ENCODE measurements at regions not wholly inside any gene's neighbourhood (a gene's known extent, or its start where the extent isn't known, plus 50 kb on each side); places are given as distances from the start of the nearest gene placed in this dataset.
A peak's percentile ranks its signal among the peaks of the same experiment; 100 is the strongest.

DNA sequence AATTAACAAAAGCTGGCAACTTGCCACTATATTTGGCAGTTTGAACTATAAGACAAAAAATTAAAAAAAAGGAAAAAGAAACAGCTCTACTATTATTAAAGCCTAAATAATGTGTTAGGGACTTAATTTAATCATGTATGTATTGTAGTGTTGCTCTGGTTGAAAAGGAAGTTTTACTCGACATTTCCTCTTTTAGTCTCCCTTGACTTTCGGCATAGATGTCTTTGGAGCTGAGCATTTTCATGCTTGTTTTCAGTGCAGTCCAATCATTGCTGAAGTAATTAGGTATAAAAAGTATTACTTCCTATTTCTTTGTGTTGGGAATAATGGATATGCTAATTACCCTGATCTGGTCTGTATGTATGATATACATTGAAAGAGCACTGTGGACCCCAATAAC lies 216.8 kb upstream of the KLF6 start:
- ATAC-seq (no peak), DNase-seq (ENCODE audit: low read depth, low spot score) (no peak)
- H3K36me3 ChIP-seq (ENCODE audit: control insufficient read depth, insufficient read depth, low read length) = no peaks in the 10 kb centered on the region
- TF ChIP-seq POLR2AphosphoS5 (IDR thresholded peaks at IDR 0.05; ENCODE audit: low read depth, low read length) = no peak
- no peak for TF ChIP-seq TCF7L2 (IDR thresholded peaks at IDR 0.05; ENCODE audit: low read depth, low read length)
- TF ChIP-seq, protein P1, sequence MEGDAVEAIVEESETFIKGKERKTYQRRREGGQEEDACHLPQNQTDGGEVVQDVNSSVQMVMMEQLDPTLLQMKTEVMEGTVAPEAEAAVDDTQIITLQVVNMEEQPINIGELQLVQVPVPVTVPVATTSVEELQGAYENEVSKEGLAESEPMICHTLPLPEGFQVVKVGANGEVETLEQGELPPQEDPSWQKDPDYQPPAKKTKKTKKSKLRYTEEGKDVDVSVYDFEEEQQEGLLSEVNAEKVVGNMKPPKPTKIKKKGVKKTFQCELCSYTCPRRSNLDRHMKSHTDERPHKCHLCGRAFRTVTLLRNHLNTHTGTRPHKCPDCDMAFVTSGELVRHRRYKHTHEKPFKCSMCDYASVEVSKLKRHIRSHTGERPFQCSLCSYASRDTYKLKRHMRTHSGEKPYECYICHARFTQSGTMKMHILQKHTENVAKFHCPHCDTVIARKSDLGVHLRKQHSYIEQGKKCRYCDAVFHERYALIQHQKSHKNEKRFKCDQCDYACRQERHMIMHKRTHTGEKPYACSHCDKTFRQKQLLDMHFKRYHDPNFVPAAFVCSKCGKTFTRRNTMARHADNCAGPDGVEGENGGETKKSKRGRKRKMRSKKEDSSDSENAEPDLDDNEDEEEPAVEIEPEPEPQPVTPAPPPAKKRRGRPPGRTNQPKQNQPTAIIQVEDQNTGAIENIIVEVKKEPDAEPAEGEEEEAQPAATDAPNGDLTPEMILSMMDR (IDR thresholded peaks at IDR 0.05) = no peak
- TF ChIP-seq, protein P2, sequence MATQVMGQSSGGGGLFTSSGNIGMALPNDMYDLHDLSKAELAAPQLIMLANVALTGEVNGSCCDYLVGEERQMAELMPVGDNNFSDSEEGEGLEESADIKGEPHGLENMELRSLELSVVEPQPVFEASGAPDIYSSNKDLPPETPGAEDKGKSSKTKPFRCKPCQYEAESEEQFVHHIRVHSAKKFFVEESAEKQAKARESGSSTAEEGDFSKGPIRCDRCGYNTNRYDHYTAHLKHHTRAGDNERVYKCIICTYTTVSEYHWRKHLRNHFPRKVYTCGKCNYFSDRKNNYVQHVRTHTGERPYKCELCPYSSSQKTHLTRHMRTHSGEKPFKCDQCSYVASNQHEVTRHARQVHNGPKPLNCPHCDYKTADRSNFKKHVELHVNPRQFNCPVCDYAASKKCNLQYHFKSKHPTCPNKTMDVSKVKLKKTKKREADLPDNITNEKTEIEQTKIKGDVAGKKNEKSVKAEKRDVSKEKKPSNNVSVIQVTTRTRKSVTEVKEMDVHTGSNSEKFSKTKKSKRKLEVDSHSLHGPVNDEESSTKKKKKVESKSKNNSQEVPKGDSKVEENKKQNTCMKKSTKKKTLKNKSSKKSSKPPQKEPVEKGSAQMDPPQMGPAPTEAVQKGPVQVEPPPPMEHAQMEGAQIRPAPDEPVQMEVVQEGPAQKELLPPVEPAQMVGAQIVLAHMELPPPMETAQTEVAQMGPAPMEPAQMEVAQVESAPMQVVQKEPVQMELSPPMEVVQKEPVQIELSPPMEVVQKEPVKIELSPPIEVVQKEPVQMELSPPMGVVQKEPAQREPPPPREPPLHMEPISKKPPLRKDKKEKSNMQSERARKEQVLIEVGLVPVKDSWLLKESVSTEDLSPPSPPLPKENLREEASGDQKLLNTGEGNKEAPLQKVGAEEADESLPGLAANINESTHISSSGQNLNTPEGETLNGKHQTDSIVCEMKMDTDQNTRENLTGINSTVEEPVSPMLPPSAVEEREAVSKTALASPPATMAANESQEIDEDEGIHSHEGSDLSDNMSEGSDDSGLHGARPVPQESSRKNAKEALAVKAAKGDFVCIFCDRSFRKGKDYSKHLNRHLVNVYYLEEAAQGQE (IDR thresholded peaks at IDR 0.05; ENCODE audit: insufficient read depth in 1 of 2, low read depth in 2 of 2, low read length in 1 of 2) = no peak
- no peak for TF ChIP-seq SIN3A (IDR thresholded peaks at IDR 0.05; ENCODE audit: borderline replicate concordance, insufficient read depth, low read depth, low read length)
- H3K9me3 ChIP-seq (ENCODE audit: control insufficient read depth, insufficient read depth, low read depth, low read length) = no peaks in the 10 kb centered on the region; the same call in 1 of the 2 replicates
- ChIA-PET CTCF (no interaction called here), POLR2A (no interaction called here)
- BruUV-seq (replicated peaks) = no TSS peak
- H3K27ac ChIP-seq (ENCODE audit: low read length) = peak overlapping the region; percentile 17; the same call in 1 of the 2 replicates
- no peaks in the 10 kb centered on the region for H3K27me3 ChIP-seq (ENCODE audit: control insufficient read depth, insufficient read depth, low read length)
- intact Hi-C loops (cut with micrococcal nuclease; ENCODE audit: unreplicated experiment) = no loop called here
- in situ Hi-C loops (cut with HindIII; ENCODE audit: low pct_unique_long_range_greater_than_20kb, low sequenced_read_pairs) = no loop called here
- H3K4me1 ChIP-seq (ENCODE audit: control insufficient read depth, insufficient read depth, low read length) = no peaks in the 10 kb centered on the region
- no peak overlapping the region for H3K4me3 ChIP-seq (ENCODE audit: low read depth in 2 of 2, low read length in 2 of 2)

DNA sequence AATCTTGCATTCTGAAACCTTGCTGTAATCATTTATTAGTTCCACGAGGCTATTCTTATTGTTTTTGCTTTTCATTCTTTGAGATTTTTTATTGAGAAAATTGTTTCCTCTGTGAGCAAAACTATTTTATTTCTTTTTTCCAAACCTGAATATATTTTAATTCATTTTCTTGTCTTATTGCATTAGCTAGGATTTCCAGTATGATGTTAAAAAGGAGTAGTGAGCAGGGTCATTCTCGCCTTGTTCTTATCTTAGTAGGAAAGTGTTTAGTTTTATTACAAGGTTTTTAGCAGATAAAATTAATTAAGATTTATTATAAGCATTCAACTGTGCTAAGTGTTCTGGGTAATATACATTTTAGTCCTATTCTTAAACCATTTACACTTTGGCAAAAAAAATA lies 214.6 kb upstream of the KLF6 start:
- in situ Hi-C loops (cut with HindIII; ENCODE audit: low pct_unique_long_range_greater_than_20kb, low sequenced_read_pairs) (no loop called here), intact Hi-C loops (cut with micrococcal nuclease; ENCODE audit: unreplicated experiment) (no loop called here)
- Histone ChIP-seq H3K4me1 (ENCODE audit: control insufficient read depth, insufficient read depth, low read length) (no peaks in the 10 kb centered on the region), H3K9me3 (ENCODE audit: control insufficient read depth, insufficient read depth, low read depth, low read length) (no peaks in the 10 kb centered on the region; the same call in 1 of the 2 replicates), H3K4me3 (ENCODE audit: low read depth in 2 of 2, low read length in 2 of 2) (no peak overlapping the region), H3K27ac (ENCODE audit: low read length) (no peak overlapping the region), H3K27me3 (ENCODE audit: control insufficient read depth, insufficient read depth, low read length) (no peaks in the 10 kb centered on the region), H3K36me3 (ENCODE audit: control insufficient read depth, insufficient read depth, low read length) (no peaks in the 10 kb centered on the region)
- DNase-seq (ENCODE audit: low read depth, low spot score) = no peak
- TF ChIP-seq, protein P1 (IDR thresholded peaks at IDR 0.05) = no peak
- no peak for TF ChIP-seq TCF7L2 (IDR thresholded peaks at IDR 0.05; ENCODE audit: low read depth, low read length)
- TF ChIP-seq, protein P2 (IDR thresholded peaks at IDR 0.05; ENCODE audit: insufficient read depth in 1 of 2, low read depth in 2 of 2, low read length in 1 of 2) = no peak
- CTCF ChIA-PET = no interaction called here
- BruUV-seq (replicated peaks) = no TSS peak
- no peak for ATAC-seq
- POLR2A ChIA-PET = no interaction called here

Measured in Panc1 (cell line).